ENCODE measurements at regions not wholly inside any gene's neighbourhood (a gene's known extent, or its start where the extent isn't known, plus 50 kb on each side); places are given as distances from the start of the nearest gene placed in this dataset.

DNA sequence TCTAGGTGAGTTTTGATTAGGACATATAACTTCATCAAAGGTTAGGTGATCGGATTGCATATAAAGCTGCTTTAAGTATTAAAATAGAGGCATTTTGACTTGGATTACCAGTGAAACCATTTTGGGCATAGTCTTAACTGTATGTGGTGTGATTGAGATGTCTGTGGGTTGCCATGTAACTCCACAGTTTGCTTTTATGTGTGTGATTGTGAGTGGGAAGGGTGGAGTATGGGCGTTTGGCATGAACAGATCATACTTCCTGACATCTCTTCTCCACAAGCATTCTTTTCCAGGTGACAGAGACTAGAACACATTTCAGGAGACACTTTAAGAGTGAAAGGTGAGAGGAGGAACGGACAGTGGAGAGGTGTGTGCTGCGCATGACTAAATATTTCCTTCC, 136.1 kb downstream of the CEP135 start:
- no peak for DNase-seq

Measured in SHP77 (cell line).